ENCODE measurements at regions not wholly inside any gene's neighbourhood (a gene's known extent, or its start where the extent isn't known, plus 50 kb on each side); places are given as distances from the start of the nearest gene placed in this dataset.

DNA sequence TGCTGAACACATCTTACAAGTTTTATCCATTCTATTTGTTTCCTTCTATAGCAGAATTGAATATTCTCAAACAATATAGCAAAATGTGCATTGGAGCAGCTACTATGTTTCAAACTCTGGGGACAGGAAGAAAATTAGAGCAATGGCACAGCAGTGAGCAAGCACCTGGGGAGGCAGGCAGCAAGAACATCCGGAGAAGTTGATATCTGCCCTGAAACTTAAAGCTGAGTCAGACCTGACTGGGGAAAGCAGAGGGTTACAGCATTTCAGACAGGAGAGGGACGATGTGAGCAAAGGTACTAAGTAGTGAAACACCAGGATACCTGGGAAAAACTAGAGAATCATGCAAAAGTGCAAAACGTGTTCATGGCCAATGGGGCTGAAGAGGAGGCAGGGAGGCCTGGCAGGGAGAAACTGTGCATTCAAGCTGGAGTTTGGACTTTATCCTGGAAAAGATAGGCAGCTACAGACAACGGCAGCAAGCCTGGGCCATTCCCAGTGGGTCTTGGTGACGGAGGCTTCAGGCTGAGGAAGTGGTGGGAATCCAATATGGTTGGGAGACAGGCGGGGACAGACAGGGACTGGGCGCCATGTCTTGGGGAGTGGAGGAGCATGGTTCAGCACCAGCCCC is 118.0 kb upstream of the CDKN3 start:
- H3K36me3 ChIP-seq (ENCODE audit: insufficient read depth, low read length): no peaks in the 10 kb centered on the region
- no peak overlapping the region for H3K9ac ChIP-seq (ENCODE audit: insufficient read length)
- TF ChIP-seq FOXP2 (optimal IDR thresholded peaks at IDR 0.05; ENCODE audit: control extremely low read depth, extremely low read length, insufficient read depth): no peak
- TF ChIP-seq POLR2AphosphoS5 (IDR thresholded peaks at IDR 0.05; ENCODE audit: borderline replicate concordance, low read depth, low read length): no peak
- no peak for TF ChIP-seq EZH2 (IDR thresholded peaks at IDR 0.05)
- no peak for DNase-seq (ENCODE audit: low read depth, low spot score)
- no peaks in the 10 kb centered on the region for H3K9me3 ChIP-seq (ENCODE audit: low read depth, low read length)
- no peak overlapping the region for H3K27ac ChIP-seq
- H3K4me3 ChIP-seq: no peak overlapping the region

DNA sequence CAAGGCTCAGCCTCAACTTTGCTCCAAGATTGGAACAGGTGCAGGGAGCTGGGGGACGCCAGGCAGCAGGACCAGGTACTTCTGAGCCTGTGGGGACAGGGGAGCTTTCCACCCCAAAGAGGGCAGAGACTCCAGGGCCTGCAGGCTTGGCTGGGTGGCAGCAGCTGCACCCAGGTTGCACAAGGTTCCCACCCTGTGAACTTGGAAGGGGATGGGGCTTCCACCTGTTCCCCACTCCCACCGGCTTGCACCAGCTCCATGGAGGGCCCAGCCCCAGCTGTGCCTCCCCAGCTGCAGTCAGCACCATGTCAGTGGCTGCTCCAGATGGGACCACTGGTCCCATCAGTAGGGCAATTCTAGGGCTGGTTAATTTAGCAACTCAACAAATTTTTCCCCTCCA is 114.0 kb upstream of the CDKN3 start:
- no peak for DNase-seq (ENCODE audit: low read depth, low spot score)
- H3K27ac ChIP-seq: no peak overlapping the region
- no peak overlapping the region for H3K9ac ChIP-seq (ENCODE audit: insufficient read length)
- H3K9me3 ChIP-seq (ENCODE audit: low read depth, low read length): no peaks in the 10 kb centered on the region
- no peak overlapping the region for H3K4me3 ChIP-seq
- no peaks in the 10 kb centered on the region for H3K36me3 ChIP-seq (ENCODE audit: insufficient read depth, low read length)
- TF ChIP-seq FOXP2 (optimal IDR thresholded peaks at IDR 0.05; ENCODE audit: control extremely low read depth, extremely low read length, insufficient read depth) (no peak), EZH2 (IDR thresholded peaks at IDR 0.05) (no peak)

DNA sequence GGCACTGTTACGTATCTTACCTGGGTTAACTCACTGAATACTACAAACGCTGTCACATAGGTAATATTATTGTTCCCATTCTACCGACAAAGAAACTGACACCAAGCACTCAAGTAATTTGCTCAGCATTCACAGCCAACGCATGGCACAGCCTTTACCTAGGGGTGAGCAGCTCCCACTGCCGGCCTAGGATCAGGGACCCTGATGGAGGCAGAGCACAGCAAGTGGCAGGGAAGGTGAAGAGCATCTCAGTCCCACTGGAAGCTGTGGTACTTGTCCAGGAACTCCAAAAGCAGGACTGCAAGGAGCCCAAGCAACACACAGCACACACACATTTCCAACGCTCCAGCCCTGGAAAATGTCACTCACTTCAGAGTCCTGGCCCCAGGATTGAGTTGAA is 111.8 kb upstream of the CDKN3 start:
- Histone ChIP-seq H3K27ac (no peak overlapping the region), H3K9me3 (ENCODE audit: low read depth, low read length) (no peaks in the 10 kb centered on the region), H3K9ac (ENCODE audit: insufficient read length) (no peak overlapping the region), H3K36me3 (ENCODE audit: insufficient read depth, low read length) (no peaks in the 10 kb centered on the region), H3K4me3 (no peak overlapping the region)
- DNase-seq (ENCODE audit: low read depth, low spot score): no peak
- TF ChIP-seq EZH2 (IDR thresholded peaks at IDR 0.05): no peak
- TF ChIP-seq POLR2AphosphoS5 (IDR thresholded peaks at IDR 0.05; ENCODE audit: borderline replicate concordance, low read depth, low read length): no peak
- TF ChIP-seq FOXP2 (optimal IDR thresholded peaks at IDR 0.05; ENCODE audit: control extremely low read depth, extremely low read length, insufficient read depth): no peak

DNA sequence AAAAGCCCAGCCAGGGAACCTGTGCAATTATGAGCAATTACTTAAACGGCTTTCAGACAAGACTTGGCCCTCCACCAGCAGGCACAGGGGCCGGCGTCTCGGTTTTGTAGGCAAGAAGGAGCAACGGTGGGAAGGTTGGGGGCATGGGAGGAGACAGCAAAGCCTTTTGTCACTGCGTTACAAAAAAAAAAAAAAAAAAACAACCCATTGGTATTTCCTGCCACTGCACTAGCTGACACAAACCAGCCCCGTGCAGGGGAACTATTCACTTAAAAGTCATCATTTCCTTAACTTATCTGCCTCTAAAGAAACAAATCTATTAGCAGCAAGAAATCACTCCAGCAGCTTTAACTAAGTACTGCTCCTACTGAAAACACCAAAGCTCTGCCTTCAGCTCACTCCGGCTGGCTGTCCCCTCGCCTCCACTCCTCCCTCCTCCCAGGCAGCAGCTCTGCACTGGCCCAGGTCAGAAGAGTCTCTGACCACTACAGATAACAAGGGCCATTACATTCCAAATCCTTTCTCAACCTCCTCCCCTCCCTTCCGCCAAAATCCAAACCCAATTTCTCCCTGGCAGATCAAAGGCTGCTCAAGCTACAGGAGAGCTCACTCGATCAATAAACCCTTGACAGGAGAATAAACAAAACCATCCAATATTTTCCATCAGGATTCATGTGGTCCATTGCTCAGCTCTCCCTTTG is 105.2 kb upstream of the CDKN3 start:
- no peak overlapping the region for H3K27ac ChIP-seq
- H3K9ac ChIP-seq (ENCODE audit: insufficient read length): no peak overlapping the region
- TF ChIP-seq POLR2AphosphoS5 (IDR thresholded peaks at IDR 0.05; ENCODE audit: borderline replicate concordance, low read depth, low read length) (no peak), EZH2 (IDR thresholded peaks at IDR 0.05) (no peak), FOXP2 (optimal IDR thresholded peaks at IDR 0.05; ENCODE audit: control extremely low read depth, extremely low read length, insufficient read depth) (no peak)
- H3K9me3 ChIP-seq (ENCODE audit: low read depth, low read length): no peaks in the 10 kb centered on the region
- no peaks in the 10 kb centered on the region for H3K36me3 ChIP-seq (ENCODE audit: insufficient read depth, low read length)
- H3K4me3 ChIP-seq: no peak overlapping the region
- DNase-seq (ENCODE audit: low read depth, low spot score): no peak

DNA sequence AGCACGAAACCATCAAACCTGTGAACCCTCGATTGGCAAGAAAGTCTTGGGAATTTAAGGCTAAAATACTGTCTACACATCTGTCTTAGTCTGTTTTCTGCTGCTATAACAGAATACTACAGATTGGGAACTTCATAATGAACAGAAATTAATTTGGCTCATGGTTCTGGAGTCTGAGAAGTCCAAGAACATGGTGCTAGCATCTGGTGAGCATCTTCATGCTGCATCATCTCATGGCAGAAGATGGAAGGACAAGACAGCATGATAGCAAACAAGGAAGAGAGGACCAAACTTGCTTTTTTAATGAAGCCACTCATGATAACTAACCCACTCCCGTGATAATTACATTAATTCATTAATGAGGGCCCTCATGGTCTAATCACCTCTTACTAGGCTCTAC is 102.0 kb upstream of the CDKN3 start:
- TF ChIP-seq POLR2AphosphoS5 (IDR thresholded peaks at IDR 0.05; ENCODE audit: borderline replicate concordance, low read depth, low read length): no peak
- TF ChIP-seq FOXP2 (optimal IDR thresholded peaks at IDR 0.05; ENCODE audit: control extremely low read depth, extremely low read length, insufficient read depth): no peak
- TF ChIP-seq EZH2 (IDR thresholded peaks at IDR 0.05): no peak
- H3K36me3 ChIP-seq (ENCODE audit: insufficient read depth, low read length): no peaks in the 10 kb centered on the region

DNA sequence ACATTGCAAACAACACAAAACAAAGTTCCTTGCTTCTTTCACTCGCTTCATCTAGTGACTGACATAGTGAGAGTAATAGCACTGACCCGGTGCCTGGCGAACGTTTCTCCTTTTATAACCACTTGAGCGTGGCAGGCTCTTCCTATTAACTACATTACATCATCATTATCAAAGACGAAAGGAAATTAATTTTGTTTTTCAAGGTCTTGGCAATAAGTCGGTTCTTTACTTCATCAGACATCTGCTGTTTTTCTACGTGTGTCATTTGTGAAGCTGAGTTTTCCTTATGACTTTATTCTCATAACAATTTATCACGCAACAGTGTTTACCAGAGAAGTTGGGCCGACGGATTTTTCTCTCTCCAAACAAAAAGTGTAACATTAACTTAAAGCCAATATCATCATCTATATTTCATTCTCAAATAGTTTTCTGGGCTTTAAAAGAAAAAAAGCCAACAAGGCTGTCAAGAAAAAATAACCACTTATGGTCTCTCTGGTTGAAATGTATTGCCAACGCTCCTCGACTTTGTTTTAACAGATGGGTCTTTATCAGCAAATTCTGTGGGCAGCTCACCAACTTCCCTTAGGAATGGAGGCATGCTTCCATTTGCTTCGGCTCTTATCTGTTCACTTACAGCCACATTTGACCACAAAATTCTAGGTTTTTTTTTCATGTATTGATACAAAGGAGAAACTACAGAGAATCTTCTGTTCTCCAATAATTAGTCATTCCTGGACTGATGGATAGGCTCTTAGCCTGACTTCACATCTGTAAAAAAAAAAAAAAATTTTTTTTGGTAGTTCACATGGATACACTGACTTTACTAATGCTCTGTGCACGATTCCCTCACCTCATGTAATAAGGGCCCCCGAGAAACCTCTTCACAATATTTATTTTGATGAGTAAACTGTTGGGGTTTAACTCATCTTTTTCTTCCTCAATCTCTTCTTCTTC is 97.1 kb upstream of the CDKN3 start:
- Histone ChIP-seq H3K4me3 (no peak overlapping the region), H3K36me3 (ENCODE audit: insufficient read depth, low read length) (no peaks in the 10 kb centered on the region), H3K27ac (no peak overlapping the region), H3K9ac (ENCODE audit: insufficient read length) (no peak overlapping the region), H3K9me3 (ENCODE audit: low read depth, low read length) (no peaks in the 10 kb centered on the region)
- TF ChIP-seq FOXP2 (optimal IDR thresholded peaks at IDR 0.05; ENCODE audit: control extremely low read depth, extremely low read length, insufficient read depth): no peak
- no peak for TF ChIP-seq POLR2AphosphoS5 (IDR thresholded peaks at IDR 0.05; ENCODE audit: borderline replicate concordance, low read depth, low read length)
- no peak for TF ChIP-seq EZH2 (IDR thresholded peaks at IDR 0.05)
- no peak for DNase-seq (ENCODE audit: low read depth, low spot score)

More for the DNA sequence above, 102.0 kb upstream of the CDKN3 start:
- no peak for DNase-seq (ENCODE audit: low read depth, low spot score)
- Histone ChIP-seq H3K9ac (ENCODE audit: insufficient read length) (no peak overlapping the region), H3K4me3 (no peak overlapping the region), H3K27ac (no peak overlapping the region), H3K9me3 (ENCODE audit: low read depth, low read length) (no peaks in the 10 kb centered on the region)

DNA sequence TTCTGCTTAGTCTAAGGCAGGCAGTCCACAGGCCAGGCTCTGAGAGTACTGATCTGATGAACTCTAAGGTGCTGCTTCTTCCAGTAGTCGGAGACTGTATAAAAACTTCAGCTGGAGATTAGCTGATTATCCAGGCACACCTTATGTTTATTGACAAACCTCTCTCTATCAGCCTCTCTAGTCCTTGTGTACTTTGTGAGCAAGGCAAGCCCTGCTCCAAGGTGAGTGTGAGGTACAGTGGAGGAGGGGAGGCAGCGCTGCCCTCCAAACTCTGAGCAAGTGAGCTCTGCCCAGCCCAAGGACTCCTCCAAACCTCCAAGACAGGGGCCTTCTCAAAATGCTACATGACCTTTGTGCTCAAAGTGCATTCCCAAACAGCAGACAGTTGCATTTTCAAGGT is 95.9 kb upstream of the CDKN3 start:
- no peaks in the 10 kb centered on the region for H3K36me3 ChIP-seq (ENCODE audit: insufficient read depth, low read length)

DNA sequence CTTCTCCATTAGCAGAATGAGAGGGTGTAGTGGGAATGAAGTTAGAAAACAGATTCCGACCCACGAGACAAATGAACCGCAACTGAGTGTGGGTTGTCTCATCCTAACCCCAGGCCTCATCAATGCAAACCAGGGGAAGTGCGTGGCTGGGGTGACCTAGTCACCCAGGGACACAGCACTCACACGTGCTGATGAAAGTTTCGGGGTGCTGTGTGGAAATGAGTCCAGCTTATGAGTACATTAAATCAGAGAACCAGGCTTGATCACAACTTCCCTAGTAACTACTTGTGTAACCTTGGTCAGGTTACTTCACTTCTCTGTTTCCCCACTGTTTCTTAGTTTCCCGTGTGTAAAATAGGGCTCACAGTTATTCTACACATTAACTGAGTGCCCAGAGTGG is 95.4 kb upstream of the CDKN3 start:
- no peak for DNase-seq (ENCODE audit: low read depth, low spot score)
- H3K4me3 ChIP-seq: no peak overlapping the region
- TF ChIP-seq FOXP2 (optimal IDR thresholded peaks at IDR 0.05; ENCODE audit: control extremely low read depth, extremely low read length, insufficient read depth): no peak
- TF ChIP-seq POLR2AphosphoS5 (IDR thresholded peaks at IDR 0.05; ENCODE audit: borderline replicate concordance, low read depth, low read length): no peak
- TF ChIP-seq EZH2 (IDR thresholded peaks at IDR 0.05): no peak
- H3K36me3 ChIP-seq (ENCODE audit: insufficient read depth, low read length): no peaks in the 10 kb centered on the region
- no peak overlapping the region for H3K27ac ChIP-seq
- H3K9me3 ChIP-seq (ENCODE audit: low read depth, low read length): no peaks in the 10 kb centered on the region
- H3K9ac ChIP-seq (ENCODE audit: insufficient read length): no peak overlapping the region

More for the DNA sequence above, 95.9 kb upstream of the CDKN3 start:
- no peak for DNase-seq (ENCODE audit: low read depth, low spot score)
- no peaks in the 10 kb centered on the region for H3K9me3 ChIP-seq (ENCODE audit: low read depth, low read length)
- no peak overlapping the region for H3K4me3 ChIP-seq
- H3K9ac ChIP-seq (ENCODE audit: insufficient read length): no peak overlapping the region
- TF ChIP-seq EZH2 (IDR thresholded peaks at IDR 0.05) (no peak), POLR2AphosphoS5 (IDR thresholded peaks at IDR 0.05; ENCODE audit: borderline replicate concordance, low read depth, low read length) (no peak)
- no peak overlapping the region for H3K27ac ChIP-seq
